ENCODE measurements at regions not wholly inside any gene's neighbourhood (a gene's known extent, or its start where the extent isn't known, plus 50 kb on each side); places are given as distances from the start of the nearest gene placed in this dataset.

GRCh38 chr2:144156736-144157640 is 362.9 kb downstream of the ZEB2 start:
- DNase-seq (ENCODE audit: low read depth) = no peak

- DNase-seq (ENCODE audit: low read depth) = no peak
Observed at GRCh38 chr2:144154205-144154604, 365.7 kb downstream of the ZEB2 start.

DNA sequence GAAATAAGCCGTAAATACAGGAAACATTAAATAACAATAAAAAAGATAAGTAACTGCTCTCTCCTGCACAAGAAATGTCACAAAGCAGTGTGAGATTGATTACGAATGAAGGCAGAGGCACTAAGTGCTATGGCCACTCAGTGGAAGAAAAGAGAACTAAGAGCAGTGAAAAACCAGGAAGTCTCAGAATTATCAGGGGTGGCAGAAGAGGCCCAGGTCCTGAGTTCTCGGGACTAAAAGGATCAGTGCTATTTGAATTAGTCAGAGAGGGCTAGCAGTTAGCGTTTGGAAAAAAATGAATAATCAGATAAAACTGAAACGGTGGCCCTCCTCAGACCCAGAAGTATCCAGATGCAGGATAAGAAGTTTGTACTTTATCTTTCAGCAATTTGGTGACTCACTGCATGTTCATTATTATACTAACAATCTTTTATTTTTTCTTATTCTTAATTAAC is 367.1 kb downstream of the ZEB2 start:
- peak; percentile 13 for DNase-seq (ENCODE audit: low read depth)

GRCh38 chr2:144151851-144152250 is 368.1 kb downstream of the ZEB2 start:
- DNase-seq (ENCODE audit: low read depth) = no peak

DNA sequence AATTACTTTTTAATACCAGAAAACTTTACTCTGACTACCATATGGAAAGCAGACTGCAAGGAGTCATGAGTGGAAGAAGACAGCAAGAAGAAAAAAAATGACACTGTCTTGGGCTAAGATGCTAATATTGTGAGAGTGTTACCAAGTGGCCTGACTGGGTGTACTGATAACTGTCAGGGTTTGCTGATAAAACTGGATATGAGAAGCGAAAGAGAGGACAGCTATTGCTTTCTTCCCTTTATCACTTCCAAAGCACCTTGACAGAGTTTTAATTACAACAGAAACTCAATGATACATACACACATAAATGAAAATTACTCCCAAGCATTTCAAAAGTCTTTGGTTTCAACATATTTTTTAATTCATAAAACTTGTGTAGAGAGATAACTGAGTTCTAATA is 368.5 kb downstream of the ZEB2 start:
- no peak for DNase-seq (ENCODE audit: low read depth)

DNA sequence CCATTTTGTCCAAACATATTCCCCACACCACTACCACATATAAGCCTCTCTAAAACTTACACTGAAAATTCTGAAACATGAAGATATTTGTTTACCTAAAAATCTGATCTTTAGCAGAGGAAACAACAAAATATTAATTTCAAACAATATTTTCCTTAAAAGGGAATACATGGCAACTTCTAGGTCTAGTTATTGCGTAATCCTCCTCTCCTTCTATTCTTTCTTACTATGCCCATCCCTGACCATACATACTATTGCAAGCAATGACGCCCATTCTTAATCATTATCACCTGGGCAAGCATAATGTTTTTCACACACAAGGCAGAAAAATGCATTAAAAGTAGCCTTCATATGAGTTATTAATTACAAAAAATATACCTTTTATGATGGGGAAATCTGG is 372.6 kb downstream of the ZEB2 start:
- no peak for DNase-seq (ENCODE audit: low read depth)

DNA sequence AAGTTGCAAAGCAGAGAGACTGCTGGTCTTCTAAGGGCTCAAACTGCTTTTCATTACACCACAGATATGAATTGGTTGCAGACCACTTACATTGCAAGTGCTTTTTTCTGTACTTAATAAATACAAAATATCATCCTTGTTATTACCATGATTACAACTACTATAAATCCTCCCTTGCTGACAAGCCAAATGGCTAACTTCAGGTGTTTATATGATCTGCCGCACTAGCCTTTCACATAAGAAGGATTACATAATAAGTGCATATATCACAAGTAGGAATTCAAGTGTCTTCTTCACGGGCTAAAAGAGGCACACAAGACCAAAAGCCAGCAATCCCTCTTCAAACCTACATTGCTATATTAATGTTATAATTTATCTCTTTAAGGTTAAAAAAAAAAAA is 373.0 kb downstream of the ZEB2 start:
- DNase-seq (ENCODE audit: low read depth) = no peak

DNA sequence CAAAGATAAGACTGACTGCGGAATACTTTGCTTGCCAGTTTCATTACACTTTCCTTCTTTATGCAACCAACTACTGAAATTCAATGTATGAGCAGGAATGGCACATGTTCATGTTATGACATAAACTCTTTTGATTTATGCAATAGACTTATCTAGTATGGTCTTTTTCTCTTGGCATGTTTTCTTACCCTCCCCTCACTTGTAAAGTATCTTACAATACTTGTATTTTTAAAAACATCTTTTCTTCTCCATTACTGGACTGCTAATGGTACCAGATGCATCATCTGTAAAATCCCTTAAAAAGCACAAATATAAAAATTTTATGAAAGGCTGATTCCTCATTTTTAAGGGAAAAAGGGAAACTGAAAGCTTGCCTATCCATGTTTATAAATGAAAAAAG is 373.8 kb downstream of the ZEB2 start:
- no peak for DNase-seq (ENCODE audit: low read depth)

DNA sequence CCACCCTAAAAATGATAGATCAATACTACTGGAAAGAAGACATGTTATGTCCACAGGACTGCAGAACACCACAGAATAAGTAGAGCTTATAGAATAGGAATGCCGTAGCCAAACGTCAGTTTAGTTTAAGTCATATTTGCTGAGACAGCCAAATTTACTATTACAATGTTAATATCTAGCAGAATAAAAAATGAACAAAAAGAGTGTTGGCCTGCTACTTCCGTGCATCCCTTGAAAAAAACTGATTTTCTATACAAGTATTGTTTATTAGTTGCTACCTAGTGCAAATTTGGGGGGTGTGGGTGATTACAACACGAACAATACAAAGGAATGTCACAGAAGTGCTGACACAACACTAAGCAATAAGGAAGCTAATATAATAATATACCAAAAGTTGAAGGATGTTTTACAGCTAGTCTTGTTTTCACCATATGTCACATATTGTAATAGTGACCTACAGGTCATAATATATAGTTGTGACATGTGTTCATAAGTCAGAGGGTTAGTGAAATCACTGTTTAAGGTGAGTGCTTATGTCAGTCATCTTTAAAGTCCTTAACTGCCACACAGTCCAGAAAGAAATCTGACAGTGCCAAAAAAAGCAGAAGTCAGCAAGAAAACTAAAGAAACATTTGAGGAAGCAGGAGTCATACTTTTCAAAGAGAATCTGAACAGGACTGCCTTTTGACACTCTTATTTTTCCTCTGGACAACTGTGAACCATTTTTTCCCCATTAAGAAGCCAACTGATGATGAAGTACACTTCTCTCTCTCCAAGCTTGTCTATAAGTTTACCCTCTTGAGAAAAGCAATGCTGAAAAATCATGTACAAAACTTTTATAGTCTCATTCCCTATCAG is 376.4 kb downstream of the ZEB2 start:
- DNase-seq (ENCODE audit: low read depth) = no peak

GRCh38 chr2:144140891-144141290 is 379.0 kb downstream of the ZEB2 start:
- no peak for DNase-seq (ENCODE audit: low read depth)

DNA sequence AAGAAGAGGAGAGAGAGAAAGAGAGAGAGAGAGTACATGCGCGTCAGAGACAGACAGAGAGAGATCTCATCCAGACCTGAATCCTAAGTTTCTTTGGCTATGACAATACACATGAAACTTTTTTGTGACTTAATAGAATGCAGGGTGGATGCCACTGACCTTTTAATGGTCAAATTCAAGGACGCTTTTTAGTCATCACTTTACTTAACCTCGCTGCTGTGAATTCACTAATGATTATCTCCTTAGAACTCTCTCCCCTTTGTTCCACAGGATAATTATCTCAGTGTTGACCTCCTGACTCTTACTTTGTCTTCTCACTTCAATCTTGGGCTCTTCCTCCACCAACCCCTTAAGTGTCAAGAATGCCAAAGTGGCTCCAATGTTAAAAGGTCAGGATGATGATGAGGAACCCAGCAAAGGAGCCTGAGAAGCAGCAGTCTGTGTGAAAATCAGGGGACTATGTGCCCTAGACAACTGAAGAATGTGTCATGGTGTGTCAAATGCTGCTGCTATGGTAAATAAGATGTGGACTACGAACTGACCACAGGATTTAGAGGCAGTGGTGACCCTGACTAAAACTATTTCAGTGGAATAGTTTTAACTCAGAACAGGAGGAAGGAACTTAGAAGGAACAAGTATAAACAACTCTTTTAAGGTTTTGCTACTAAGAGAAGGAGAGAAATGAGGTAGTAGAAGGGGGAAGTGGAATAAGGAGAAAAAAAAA is 382.1 kb downstream of the ZEB2 start:
- DNase-seq (ENCODE audit: low read depth) = peak; percentile 79

DNA sequence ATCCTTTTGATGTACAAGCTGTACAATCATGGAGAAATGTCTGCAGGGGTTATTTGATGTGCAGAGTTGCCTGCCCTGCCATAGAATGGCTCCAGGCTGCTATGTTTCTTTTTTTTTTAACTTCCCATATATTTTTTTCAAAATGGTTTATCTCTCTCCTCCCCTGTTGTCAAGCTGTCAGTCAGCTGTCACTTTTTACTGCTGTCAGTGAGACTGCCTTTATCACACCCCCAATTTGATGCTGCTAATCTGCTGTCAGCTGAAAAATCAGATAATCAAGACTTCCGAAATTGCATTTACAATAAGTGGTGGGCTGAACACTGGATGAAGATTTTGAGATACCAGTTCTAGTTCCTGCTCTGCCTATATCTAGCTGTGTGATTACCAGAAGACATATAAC is 382.6 kb downstream of the ZEB2 start:
- no peak for DNase-seq (ENCODE audit: low read depth)

GRCh38 chr2:144136297-144137010 is 383.5 kb downstream of the ZEB2 start:
- DNase-seq (ENCODE audit: low read depth) = no peak

- no peak for DNase-seq (ENCODE audit: low read depth)
Observed at GRCh38 chr2:144133936-144134665, 385.8 kb downstream of the ZEB2 start.

DNA sequence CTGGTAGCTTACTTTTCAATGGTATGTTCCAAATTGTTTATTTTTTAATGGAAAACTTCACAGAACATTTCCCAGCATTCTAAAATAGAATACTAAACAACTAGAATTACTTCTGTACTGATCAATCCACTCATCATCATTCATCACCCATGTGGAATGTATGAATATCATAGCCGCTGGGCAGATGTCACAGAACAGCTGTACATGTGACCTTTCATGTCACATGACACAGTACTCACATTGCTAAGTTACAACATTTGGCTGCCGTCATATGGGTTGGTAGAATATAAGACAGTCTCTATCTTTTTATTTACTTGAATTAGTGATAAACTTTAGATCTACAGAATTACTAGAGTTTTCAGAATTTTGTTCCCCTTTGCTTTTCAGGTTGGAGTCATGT is 387.6 kb downstream of the ZEB2 start:
- DNase-seq (ENCODE audit: low read depth) = no peak

DNA sequence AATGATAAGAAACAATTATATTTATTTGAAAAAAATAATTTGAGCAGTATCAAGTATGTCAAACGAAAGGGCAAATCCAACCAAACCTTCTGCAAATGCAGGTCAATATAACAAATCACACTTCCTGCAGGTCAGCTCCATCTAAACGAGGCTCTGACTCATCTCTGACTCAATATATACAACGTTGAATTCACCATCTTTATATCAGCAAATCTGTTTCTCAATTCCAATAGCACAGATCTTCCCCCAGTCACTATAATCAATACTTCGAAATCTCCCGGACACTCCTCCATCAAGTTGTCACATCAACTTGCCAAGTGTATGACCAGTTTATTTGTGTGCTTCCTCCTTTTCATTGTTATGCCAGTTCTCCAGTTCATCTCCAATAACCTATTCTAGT is 388.9 kb downstream of the ZEB2 start:
- DNase-seq (ENCODE audit: low read depth) = no peak

- DNase-seq (ENCODE audit: low read depth) = no peak
Observed at GRCh38 chr2:144130551-144130950, 389.4 kb downstream of the ZEB2 start.

DNA sequence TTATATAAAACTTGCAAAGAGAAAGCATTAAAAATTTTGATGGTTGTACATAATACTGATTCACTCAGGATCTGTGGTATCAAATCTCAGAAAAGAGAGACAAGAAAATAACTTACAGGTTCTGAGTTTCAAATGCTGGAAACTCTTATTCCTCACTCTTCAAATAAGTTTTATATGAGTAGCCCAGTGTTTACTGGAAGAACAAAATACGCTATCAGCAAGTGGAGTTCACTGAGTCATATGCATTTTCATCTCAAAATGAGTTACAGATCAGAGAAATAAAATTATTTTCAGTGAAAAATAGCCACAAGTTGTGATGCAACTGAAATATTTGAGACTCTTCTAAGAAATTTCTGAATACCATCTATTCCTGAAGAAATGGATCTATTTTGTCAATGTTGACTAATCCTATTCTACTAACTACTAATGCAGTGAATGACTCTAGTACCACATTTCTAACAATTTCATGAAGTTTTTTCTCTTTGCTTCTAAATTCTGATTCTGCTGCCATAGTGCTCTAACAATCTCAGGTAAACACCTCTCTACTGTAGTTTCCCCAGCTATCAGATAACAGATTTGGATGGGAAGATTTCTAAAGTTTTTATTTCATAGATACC is 391.7 kb downstream of the ZEB2 start:
- no peak for DNase-seq (ENCODE audit: low read depth)

- no peak for DNase-seq (ENCODE audit: low read depth)
Observed at GRCh38 chr2:144127693-144128092, 392.2 kb downstream of the ZEB2 start.

- no peak for DNase-seq (ENCODE audit: low read depth)
Observed at GRCh38 chr2:144126302-144126701, 393.6 kb downstream of the ZEB2 start.

- no peak for DNase-seq (ENCODE audit: low read depth)
Observed at GRCh38 chr2:144125751-144126150, 394.2 kb downstream of the ZEB2 start.

Measured in GM04503 (cell line).